Tibial nerve (tissue), 4 donors: ENCODE measurements at regions not wholly inside any gene's neighbourhood (a gene's known extent, or its start where the extent isn't known, plus 50 kb on each side); places are given as distances from the start of the nearest gene placed in this dataset.

Experiments
- DNase-seq, 2 donors: peaks; one replicate each; pipeline ENCODE4 v3.0.0-alpha.2; 2019; ENCODE audit warnings: low spot score in 2 of 2
- H3K27ac ChIP-seq, 4 donors: fragments of 200-600 bp; sonication (generic) in 3 of 4; one replicate each; pipeline ENCODE4 v1.5.1; 2017 to 2019; ENCODE audit warnings: mild to moderate bottlenecking in 1 of 4
- H3K27me3 ChIP-seq, 2 donors: fragments of 200-600 bp; sonication (generic) in 1 of 2; one replicate each; pipeline versions ENCODE4 v1.5.1 to v1.6.0; 2017 to 2019
- H3K36me3 ChIP-seq, 3 donors: fragments of 200-600 bp; sonication (generic); one replicate each; pipeline ENCODE4 v1.5.1; 2018 to 2019
- H3K4me1 ChIP-seq, 4 donors: fragments of 200-600 bp; sonication (generic) in 3 of 4; one replicate each; pipeline ENCODE4 v1.5.1; 2017 to 2019
- H3K4me3 ChIP-seq, 4 donors: fragments of 200-600 bp; sonication (generic) in 3 of 4; one replicate each; pipeline ENCODE4 v1.5.1; 2017 to 2019; ENCODE audit warnings: mild to moderate bottlenecking in 1 of 4, moderate library complexity in 1 of 4
- H3K9me3 ChIP-seq, 4 donors: fragments of 200-600 bp; sonication (generic) in 3 of 4; one replicate each; pipeline ENCODE4 v1.5.1; 2017 to 2019
- EP300 ChIP-seq, 2 donors: sonication (generic); formaldehyde crosslinking; IDR thresholded peaks; one replicate each; pipeline ENCODE4 v1.6.1; 2017; ENCODE audit warnings: antibody characterized with exemption in 2 of 2, mild to moderate bottlenecking in 1 of 2
- POLR2A ChIP-seq, 2 donors: fragments of 450-650 bp; IDR thresholded peaks; one replicate each; pipeline ENCODE4 v1.6.1; 2017; ENCODE audit warnings: antibody characterized with exemption in 2 of 2, mild to moderate bottlenecking in 2 of 2, moderate library complexity in 2 of 2
- WGBS, 2 donors: methylation state at CpG; one replicate each; pipeline ENCODE4 v1.1.5; 2018; 5-methylcytosine and 5-hydroxymethylcytosine counted together
- TF ChIP-seq, protein P1 (sequence below), 5 experiments: fragments of 200-600 bp in 3 of 5; fragments of 450-650 bp in 2 of 5; sonication (generic) in 3 of 5; IDR thresholded peaks; one replicate each; pipeline ENCODE4 v1.5.1; 2016 to 2019; ENCODE audit warnings: antibody characterized with exemption in 5 of 5, mild to moderate bottlenecking in 3 of 5, moderate library complexity in 2 of 5

DNA sequence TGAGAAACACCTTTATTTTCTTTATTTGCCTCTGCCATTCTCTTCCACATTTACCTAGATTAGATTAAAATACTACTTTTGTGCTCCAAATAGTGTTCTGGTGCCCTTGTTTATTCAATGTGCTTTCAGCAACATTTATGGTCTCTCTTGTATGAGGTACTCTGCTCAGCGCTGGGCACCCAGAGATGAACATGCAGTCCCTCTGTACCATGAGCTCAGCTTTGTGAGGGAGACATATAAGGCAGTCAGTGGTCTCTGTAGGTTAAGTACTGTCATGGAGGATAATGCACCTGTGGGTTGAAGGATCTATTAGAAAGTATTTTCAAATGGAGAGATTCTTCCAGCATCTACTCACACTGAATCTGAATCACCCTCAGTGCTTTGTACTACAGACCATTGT, 176.5 kb downstream of the TAF11L14 start:
- no peak overlapping the region for H3K27ac ChIP-seq
- no peak overlapping the region for H3K4me3 ChIP-seq
- no peaks in the 10 kb centered on the region for H3K9me3 ChIP-seq
- TF ChIP-seq POLR2A (IDR thresholded peaks at IDR 0.05) = no peak
- no peak for TF ChIP-seq EP300 (IDR thresholded peaks at IDR 0.05)
- TF ChIP-seq, protein P1, sequence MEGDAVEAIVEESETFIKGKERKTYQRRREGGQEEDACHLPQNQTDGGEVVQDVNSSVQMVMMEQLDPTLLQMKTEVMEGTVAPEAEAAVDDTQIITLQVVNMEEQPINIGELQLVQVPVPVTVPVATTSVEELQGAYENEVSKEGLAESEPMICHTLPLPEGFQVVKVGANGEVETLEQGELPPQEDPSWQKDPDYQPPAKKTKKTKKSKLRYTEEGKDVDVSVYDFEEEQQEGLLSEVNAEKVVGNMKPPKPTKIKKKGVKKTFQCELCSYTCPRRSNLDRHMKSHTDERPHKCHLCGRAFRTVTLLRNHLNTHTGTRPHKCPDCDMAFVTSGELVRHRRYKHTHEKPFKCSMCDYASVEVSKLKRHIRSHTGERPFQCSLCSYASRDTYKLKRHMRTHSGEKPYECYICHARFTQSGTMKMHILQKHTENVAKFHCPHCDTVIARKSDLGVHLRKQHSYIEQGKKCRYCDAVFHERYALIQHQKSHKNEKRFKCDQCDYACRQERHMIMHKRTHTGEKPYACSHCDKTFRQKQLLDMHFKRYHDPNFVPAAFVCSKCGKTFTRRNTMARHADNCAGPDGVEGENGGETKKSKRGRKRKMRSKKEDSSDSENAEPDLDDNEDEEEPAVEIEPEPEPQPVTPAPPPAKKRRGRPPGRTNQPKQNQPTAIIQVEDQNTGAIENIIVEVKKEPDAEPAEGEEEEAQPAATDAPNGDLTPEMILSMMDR (IDR thresholded peaks at IDR 0.05) = no peak
- DNase-seq = no peak
- no peaks in the 10 kb centered on the region for H3K36me3 ChIP-seq
- 91 to 93% methylated on average over 1 of the region's 1 CpG for WGBS, 2 donors
- no peaks in the 10 kb centered on the region for H3K27me3 ChIP-seq
- no peaks in the 10 kb centered on the region for H3K4me1 ChIP-seq

- Histone ChIP-seq H3K27me3 (no peaks in the 10 kb centered on the region), H3K9me3 (no peaks in the 10 kb centered on the region), H3K27ac (no peak overlapping the region), H3K36me3 (no peaks in the 10 kb centered on the region), H3K4me1 (no peaks in the 10 kb centered on the region), H3K4me3 (no peak overlapping the region)
- TF ChIP-seq POLR2A (IDR thresholded peaks at IDR 0.05) (no peak), EP300 (IDR thresholded peaks at IDR 0.05) (no peak)
- TF ChIP-seq, protein P1 (IDR thresholded peaks at IDR 0.05) = no peak
- DNase-seq = no peak
- 85 to 88% methylated on average over 5 of the region's 5 CpGs for WGBS, 2 donors
Measured at GRCh38 chr5:17813214-17813613, 179.0 kb downstream of the TAF11L14 start.

DNA sequence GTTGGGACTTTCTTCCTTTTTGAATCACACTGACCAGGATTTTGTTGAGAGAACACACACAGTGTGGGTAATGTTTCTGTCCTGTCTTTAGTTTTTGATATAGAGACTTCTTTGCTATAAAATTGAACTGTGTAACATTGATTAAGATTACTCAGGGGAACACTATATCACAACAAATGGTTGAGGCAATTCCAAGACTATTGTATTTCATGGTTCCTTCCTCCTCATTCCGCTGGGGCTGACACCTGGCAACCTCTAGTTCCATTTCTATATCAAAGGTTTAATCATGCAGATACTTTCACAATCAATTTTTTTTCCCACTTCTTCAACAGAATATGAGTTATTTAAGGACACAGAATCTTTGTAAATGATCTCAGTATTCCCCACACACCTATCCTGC, 182.2 kb downstream of the TAF11L14 start:
- WGBS, 2 donors = 78 to 82% methylated on average over 1 of the region's 1 CpG
- Histone ChIP-seq H3K9me3 (no peaks in the 10 kb centered on the region), H3K27me3 (no peaks in the 10 kb centered on the region), H3K27ac (no peak overlapping the region), H3K4me3 (no peak overlapping the region), H3K36me3 (no peaks in the 10 kb centered on the region), H3K4me1 (no peaks in the 10 kb centered on the region)
- DNase-seq = no peak
- TF ChIP-seq POLR2A (IDR thresholded peaks at IDR 0.05) (no peak), EP300 (IDR thresholded peaks at IDR 0.05) (no peak)

- no peaks in the 10 kb centered on the region for H3K9me3 ChIP-seq
- H3K27me3 ChIP-seq = no peaks in the 10 kb centered on the region
- no peak overlapping the region for H3K4me3 ChIP-seq
- no peak overlapping the region for H3K27ac ChIP-seq
- no peaks in the 10 kb centered on the region for H3K4me1 ChIP-seq
- no peak for DNase-seq
- H3K36me3 ChIP-seq = no peaks in the 10 kb centered on the region
- TF ChIP-seq, protein P1 (IDR thresholded peaks at IDR 0.05) = no peak
- TF ChIP-seq EP300 (IDR thresholded peaks at IDR 0.05) (no peak), POLR2A (IDR thresholded peaks at IDR 0.05) (no peak)
- 78 to 82% methylated on average over 2 of the region's 2 CpGs for WGBS, 2 donors
Measured at GRCh38 chr5:17816944-17817343, 182.7 kb downstream of the TAF11L14 start.

DNA sequence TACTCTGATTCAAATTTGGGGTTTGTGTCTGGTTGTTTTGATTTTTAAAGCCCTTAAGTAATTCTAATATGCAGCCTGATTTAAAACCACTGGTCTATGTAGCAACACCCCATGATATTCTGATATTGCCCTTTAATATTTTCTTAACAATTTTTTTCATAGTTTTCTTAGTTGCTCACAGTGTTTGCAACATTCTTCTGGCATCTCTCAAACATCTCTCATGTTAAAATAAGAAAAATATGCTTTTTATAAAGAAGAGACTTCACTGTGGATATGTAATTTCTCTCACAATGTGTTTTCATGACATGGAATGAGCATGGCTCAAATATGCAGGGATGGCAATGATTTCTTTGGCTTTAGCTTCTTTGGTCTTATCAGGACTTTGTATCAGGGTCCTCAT, 183.7 kb downstream of the TAF11L14 start:
- H3K36me3 ChIP-seq = no peaks in the 10 kb centered on the region
- TF ChIP-seq EP300 (IDR thresholded peaks at IDR 0.05) (no peak), POLR2A (IDR thresholded peaks at IDR 0.05) (no peak)
- TF ChIP-seq, protein P1 (IDR thresholded peaks at IDR 0.05) = no peak
- no peak overlapping the region for H3K4me3 ChIP-seq
- no peaks in the 10 kb centered on the region for H3K4me1 ChIP-seq
- no peaks in the 10 kb centered on the region for H3K27me3 ChIP-seq
- H3K27ac ChIP-seq = no peak overlapping the region
- no peaks in the 10 kb centered on the region for H3K9me3 ChIP-seq
- no peak for DNase-seq

- Histone ChIP-seq H3K36me3 (no peaks in the 10 kb centered on the region), H3K4me3 (no peak overlapping the region)
- 63 to 67% methylated on average over 5 of the region's 5 CpGs for WGBS, 2 donors
Measured at GRCh38 chr5:17819783-17820182, 185.5 kb downstream of the TAF11L14 start.

More at GRCh38 chr5:17819783-17820182, 185.5 kb downstream of the TAF11L14 start:
- TF ChIP-seq EP300 (IDR thresholded peaks at IDR 0.05) (no peak), POLR2A (IDR thresholded peaks at IDR 0.05) (no peak)
- TF ChIP-seq, protein P1 (IDR thresholded peaks at IDR 0.05) = no peak
- Histone ChIP-seq H3K9me3 (no peaks in the 10 kb centered on the region), H3K27ac (no peak overlapping the region), H3K4me1 (no peaks in the 10 kb centered on the region), H3K27me3 (no peaks in the 10 kb centered on the region)
- no peak for DNase-seq
